Rectal smooth muscle tissue (tissue), 1 donor: ENCODE measurements at regions not wholly inside any gene's neighbourhood (a gene's known extent, or its start where the extent isn't known, plus 50 kb on each side); places are given as distances from the start of the nearest gene placed in this dataset.
"Not testable (repeated sequence)": the region's sequence is repeated elsewhere in the genome, so short reads cannot be mapped to it uniquely, and the experiment has no call there.

ENCODE experiments used
- H3K27ac ChIP-seq: one replicate; pipeline ENCODE4 v1.7.0; 2013; ENCODE audit warnings: low read depth, low read length, inconsistent platforms
- H3K27me3 ChIP-seq: one replicate; pipeline ENCODE4 v1.7.0; 2013; ENCODE audit warnings: low read length; ENCODE audit not compliant: control insufficient read depth, insufficient read depth
- H3K36me3 ChIP-seq: one replicate; pipeline ENCODE4 v1.7.0; 2013; ENCODE audit warnings: low read length; ENCODE audit not compliant: control insufficient read depth, insufficient read depth
- H3K4me1 ChIP-seq: one replicate; pipeline ENCODE4 v1.7.0; 2013; ENCODE audit warnings: low read length; ENCODE audit not compliant: control insufficient read depth, insufficient read depth
- H3K4me3 ChIP-seq: one replicate; pipeline ENCODE4 v1.7.0; 2013; ENCODE audit warnings: low read length
- H3K9ac ChIP-seq: one replicate; pipeline ENCODE4 v1.7.0; 2013; ENCODE audit warnings: low read length

- H3K4me1 ChIP-seq, result no peaks in the 10 kb centered on the region
- H3K27ac ChIP-seq, result no peak overlapping the region
- H3K27me3 ChIP-seq, result no peaks in the 10 kb centered on the region
- no peak overlapping the region for H3K4me3 ChIP-seq
- no peaks in the 10 kb centered on the region for H3K36me3 ChIP-seq
- no peak overlapping the region for H3K9ac ChIP-seq
These were observed 172.3 kb downstream of the GJA1 start for GRCh38 chr6:121607721-121608120.

DNA sequence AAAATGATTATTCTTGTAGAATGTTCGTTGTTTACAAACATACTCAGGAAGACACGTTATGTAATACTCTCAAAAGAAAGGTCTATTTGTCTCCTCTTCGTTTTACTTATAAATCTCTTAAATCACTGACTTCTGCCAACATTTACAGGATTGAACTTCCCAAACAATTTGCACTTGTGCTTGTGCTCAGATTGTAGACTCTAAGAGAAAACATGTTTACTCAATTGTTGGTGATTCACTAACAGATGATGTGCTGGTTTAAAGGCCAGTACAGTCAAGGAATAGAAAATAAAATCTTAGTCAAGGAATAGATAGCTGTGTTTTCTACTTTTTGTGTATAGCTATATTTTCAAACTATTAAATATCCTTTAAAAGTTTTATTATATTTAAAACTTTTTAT is 172.8 kb downstream of the GJA1 start:
- H3K27ac ChIP-seq, result no peak overlapping the region

DNA sequence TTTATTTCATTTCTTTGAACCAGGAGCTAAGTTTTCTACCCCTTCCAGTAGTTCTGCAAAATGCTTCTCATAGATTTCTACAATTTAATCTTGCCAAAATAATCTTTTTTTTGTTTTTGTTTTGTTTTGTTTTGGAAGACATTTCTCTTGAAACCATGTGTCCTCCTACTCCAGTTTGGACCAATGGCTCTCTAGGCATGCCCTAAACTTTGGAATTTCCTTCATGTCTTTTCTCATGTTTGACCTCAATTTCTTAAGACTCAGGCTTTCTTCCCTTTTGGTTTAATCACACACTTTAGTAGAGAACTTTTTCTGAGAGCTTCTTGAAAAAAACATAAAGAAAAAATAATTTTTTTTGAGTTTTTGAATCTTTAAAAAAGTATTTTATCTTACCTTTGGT is 173.8 kb downstream of the GJA1 start:
- H3K27ac ChIP-seq, result no peak overlapping the region
- H3K27me3 ChIP-seq, result no peaks in the 10 kb centered on the region

More for the DNA sequence above, 172.8 kb downstream of the GJA1 start:
- Histone ChIP-seq H3K4me3 (no peak overlapping the region), H3K27me3 (no peaks in the 10 kb centered on the region), H3K36me3 (no peaks in the 10 kb centered on the region), H3K4me1 (no peaks in the 10 kb centered on the region), H3K9ac (no peak overlapping the region)

GRCh38 chr6:121612927-121613326 is 177.5 kb downstream of the GJA1 start:
- Histone ChIP-seq H3K36me3 (no peaks in the 10 kb centered on the region), H3K27me3 (no peaks in the 10 kb centered on the region), H3K4me3 (no peak overlapping the region), H3K9ac (no peak overlapping the region), H3K27ac (no peak overlapping the region), H3K4me1 (no peaks in the 10 kb centered on the region)

More for the DNA sequence above, 173.8 kb downstream of the GJA1 start:
- H3K4me3 ChIP-seq, result no peak overlapping the region
- H3K36me3 ChIP-seq, result no peaks in the 10 kb centered on the region
- H3K9ac ChIP-seq, result no peak overlapping the region
- no peaks in the 10 kb centered on the region for H3K4me1 ChIP-seq

DNA sequence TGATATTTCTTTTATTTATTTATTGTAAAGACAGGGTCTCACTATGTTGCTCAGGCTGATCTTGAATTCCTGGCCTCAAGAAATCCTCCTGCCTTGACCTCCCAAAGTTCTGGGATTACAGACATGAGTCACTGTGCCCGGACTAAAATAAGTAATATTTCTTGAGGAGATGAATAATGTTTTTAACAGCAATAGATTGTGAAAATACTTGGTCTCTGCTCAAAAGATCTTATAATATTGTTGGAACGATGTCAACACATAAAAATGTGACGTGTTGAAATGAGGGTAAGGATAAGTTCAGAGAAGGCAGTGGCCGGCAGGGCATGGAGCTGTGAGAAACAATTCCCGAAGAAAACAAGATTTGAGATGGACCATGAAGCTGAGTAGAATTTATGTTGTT is 178.7 kb downstream of the GJA1 start:
- Histone ChIP-seq H3K27ac (no peak overlapping the region), H3K4me3 (no peak overlapping the region), H3K4me1 (no peaks in the 10 kb centered on the region)

DNA sequence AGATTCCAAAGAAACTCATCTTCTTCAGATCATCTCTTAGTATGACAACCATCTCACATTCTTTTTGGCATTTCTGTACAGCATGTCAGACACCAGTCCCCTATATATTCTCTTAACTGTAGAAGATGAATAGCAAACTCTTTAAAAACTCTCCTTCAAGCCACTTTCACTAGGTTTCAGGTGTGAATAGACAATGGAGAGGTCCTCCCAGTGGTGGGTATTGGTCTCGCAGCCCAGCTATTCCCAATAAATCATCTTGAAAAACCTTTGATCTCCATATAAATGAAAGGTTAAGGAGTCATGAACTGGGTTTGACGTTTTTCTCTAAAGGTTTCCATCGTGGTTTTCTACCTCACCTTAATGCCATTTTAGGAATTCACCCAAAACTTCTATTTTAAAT is 180.0 kb downstream of the GJA1 start:
- Histone ChIP-seq H3K36me3 (no peaks in the 10 kb centered on the region), H3K4me3 (no peak overlapping the region), H3K9ac (no peak overlapping the region), H3K27me3 (no peaks in the 10 kb centered on the region), H3K27ac (no peak overlapping the region), H3K4me1 (no peaks in the 10 kb centered on the region)

More for the DNA sequence above, 178.7 kb downstream of the GJA1 start:
- Histone ChIP-seq H3K27me3 (no peaks in the 10 kb centered on the region), H3K9ac (no peak overlapping the region), H3K36me3 (no peaks in the 10 kb centered on the region)

GRCh38 chr6:121616406-121616805 is 181.0 kb downstream of the GJA1 start:
- Histone ChIP-seq H3K27ac (no peak overlapping the region), H3K4me3 (no peak overlapping the region), H3K36me3 (no peaks in the 10 kb centered on the region), H3K4me1 (no peaks in the 10 kb centered on the region), H3K27me3 (no peaks in the 10 kb centered on the region), H3K9ac (no peak overlapping the region)

DNA sequence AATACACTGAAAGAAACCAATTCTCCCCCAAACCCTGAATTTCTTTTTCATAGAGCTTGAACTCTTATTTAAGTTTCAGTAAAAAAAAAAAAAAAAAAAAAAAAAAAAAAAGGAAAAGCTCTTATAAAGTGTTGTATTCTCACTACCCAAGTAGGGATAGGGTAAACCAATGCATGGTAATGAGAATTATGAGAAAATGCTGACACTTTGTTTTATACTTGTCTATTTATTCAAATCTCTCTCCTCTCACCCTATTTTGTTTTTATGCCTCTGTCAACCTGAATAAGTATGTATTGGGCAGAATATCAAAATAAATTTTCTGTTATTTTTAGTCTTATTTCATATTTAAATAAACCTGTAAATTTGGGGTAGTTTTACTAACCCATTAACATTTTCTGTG is 181.9 kb downstream of the GJA1 start:
- H3K4me3 ChIP-seq, result no peak overlapping the region
- no peak overlapping the region for H3K27ac ChIP-seq
- no peaks in the 10 kb centered on the region for H3K4me1 ChIP-seq
- H3K9ac ChIP-seq, result no peak overlapping the region
- no peaks in the 10 kb centered on the region for H3K36me3 ChIP-seq
- no peaks in the 10 kb centered on the region for H3K27me3 ChIP-seq

DNA sequence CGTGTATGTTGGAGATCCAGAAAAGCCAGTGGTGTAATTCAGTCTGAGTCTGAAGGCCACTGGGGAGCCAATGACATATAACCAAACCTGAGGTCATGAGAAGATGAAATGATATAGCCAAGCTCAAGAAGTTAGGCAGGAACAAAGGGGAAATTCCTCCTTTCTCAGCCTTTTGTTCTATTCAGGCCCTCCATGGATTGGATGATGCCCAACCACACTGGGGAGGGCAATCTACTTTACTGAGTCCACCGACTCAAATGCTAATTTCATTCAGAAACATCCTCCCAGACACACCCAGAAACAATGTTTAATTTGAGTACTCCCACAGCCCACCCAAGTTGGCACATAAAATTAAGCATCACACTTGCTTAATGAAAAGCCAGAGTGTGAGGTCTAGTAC is 183.6 kb downstream of the GJA1 start:
- Histone ChIP-seq H3K36me3 (no peaks in the 10 kb centered on the region), H3K9ac (no peak overlapping the region), H3K27ac (no peak overlapping the region), H3K27me3 (no peaks in the 10 kb centered on the region), H3K4me1 (no peaks in the 10 kb centered on the region), H3K4me3 (no peak overlapping the region)

GRCh38 chr6:121619987-121620740 is 184.7 kb downstream of the GJA1 start:
- Histone ChIP-seq H3K36me3 (no peaks in the 10 kb centered on the region), H3K27ac (no peak overlapping the region)

DNA sequence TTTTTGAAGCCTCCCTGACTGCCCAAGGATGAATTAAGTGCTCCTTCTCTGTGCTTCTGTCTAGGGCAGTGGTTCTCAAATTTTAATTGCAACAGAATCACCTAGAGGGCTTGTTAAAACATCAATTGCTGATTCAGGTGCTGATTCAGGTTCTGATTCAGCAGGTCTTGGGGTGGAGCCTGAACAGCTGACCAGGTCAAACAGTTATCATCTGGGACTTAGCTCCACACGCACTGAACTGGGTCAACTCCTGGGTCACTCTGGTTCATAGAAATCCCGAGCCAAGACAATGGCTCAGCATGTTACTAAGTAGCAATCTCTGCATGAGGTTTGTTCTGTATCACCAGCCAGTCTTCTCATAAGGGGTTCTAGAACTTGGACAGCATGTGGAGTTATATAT is 192.3 kb downstream of the GJA1 start:
- Histone ChIP-seq H3K4me1 (no peaks in the 10 kb centered on the region), H3K36me3 (no peaks in the 10 kb centered on the region), H3K27me3 (no peaks in the 10 kb centered on the region), H3K27ac (no peak overlapping the region), H3K4me3 (no peak overlapping the region), H3K9ac (no peak overlapping the region)

More at GRCh38 chr6:121619987-121620740, 184.7 kb downstream of the GJA1 start:
- Histone ChIP-seq H3K27me3 (no peaks in the 10 kb centered on the region), H3K4me3 (no peak overlapping the region), H3K9ac (no peak overlapping the region), H3K4me1 (no peaks in the 10 kb centered on the region)

DNA sequence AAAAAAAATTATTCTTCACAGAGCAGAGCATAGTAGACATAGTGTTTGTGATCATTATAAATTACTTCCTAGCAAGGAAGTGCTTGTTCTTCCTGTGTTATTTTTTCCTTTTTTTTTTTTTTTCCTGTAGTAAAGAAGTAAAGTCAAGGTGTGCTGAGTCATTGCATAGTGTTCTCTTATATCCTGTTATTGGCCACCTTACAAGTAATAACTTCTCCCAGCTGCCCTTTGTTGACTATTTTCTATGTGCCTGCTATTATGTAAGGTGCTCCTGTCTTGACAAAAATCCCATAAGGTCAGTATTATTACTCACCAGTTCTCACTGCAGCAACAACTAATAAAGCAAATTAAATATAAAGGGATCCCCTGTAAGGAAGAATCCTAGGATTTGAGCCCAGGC is 195.3 kb downstream of the GJA1 start:
- no peaks in the 10 kb centered on the region for H3K4me1 ChIP-seq
- no peak overlapping the region for H3K4me3 ChIP-seq
- H3K27me3 ChIP-seq, result no peaks in the 10 kb centered on the region
- no peak overlapping the region for H3K27ac ChIP-seq
- no peaks in the 10 kb centered on the region for H3K36me3 ChIP-seq
- no peak overlapping the region for H3K9ac ChIP-seq

- H3K4me3 ChIP-seq, H3K9ac ChIP-seq, H3K36me3 ChIP-seq, H3K4me1 ChIP-seq, H3K27me3 ChIP-seq, H3K27ac ChIP-seq: not testable (repeated sequence)
These were observed 196.3 kb downstream of the GJA1 start for GRCh38 chr6:121631752-121632151.
